GM12872 (cell line): ENCODE measurements at regions not wholly inside any gene's neighbourhood (a gene's known extent, or its start where the extent isn't known, plus 50 kb on each side); places are given as distances from the start of the nearest gene placed in this dataset.

Source experiments
- CTCF ChIP-seq: IDR thresholded peaks from 3 replicates; pipeline ENCODE4 v1.5.1; 2011; ENCODE audit warnings: low read depth, mild to moderate bottlenecking, low read length, moderate library complexity; ENCODE audit not compliant: insufficient read depth

- TF ChIP-seq CTCF, result no peak
Measured at GRCh38 chr17:63033142-63033541, 67.1 kb downstream of the TANC2 start.

GRCh38 chr17:63035271-63035670 is 69.2 kb downstream of the TANC2 start:
- no peak for TF ChIP-seq CTCF

GRCh38 chr17:63035695-63036094 is 69.7 kb downstream of the TANC2 start:
- TF ChIP-seq CTCF, result no peak

GRCh38 chr17:63039342-63039741 is 73.3 kb downstream of the TANC2 start:
- no peak for TF ChIP-seq CTCF

- TF ChIP-seq CTCF, result no peak
Measured at GRCh38 chr17:63039899-63040602, 74.0 kb downstream of the TANC2 start.

GRCh38 chr17:63040816-63041215 is 74.8 kb downstream of the TANC2 start:
- TF ChIP-seq CTCF, result no peak

- no peak for TF ChIP-seq CTCF
Measured at GRCh38 chr17:63041251-63041650, 75.2 kb downstream of the TANC2 start.
